WTC11 (cell line): ENCODE measurements at regions not wholly inside any gene's neighbourhood (a gene's known extent, or its start where the extent isn't known, plus 50 kb on each side); places are given as distances from the start of the nearest gene placed in this dataset.
"Not testable (repeated sequence)": the region's sequence is repeated elsewhere in the genome, so short reads cannot be mapped to it uniquely, and the experiment has no call there.

Experiments used
- ATAC-seq: fragments of 200-7000 bp; cut with Tn5 transposase; 2 replicates; pipeline ENCODE4 v1.10.0; 2021; ENCODE audit warnings: mild to moderate bottlenecking, moderate library complexity
- CTCF ChIA-PET: fragments of 300-600 bp; sonication (Branson Sonifier 250); formaldehyde crosslinking; loops from one replicate; lab custom pipeline; 2021; ENCODE audit warnings: antibody characterized with exemption; lab: Charles Lee
- POLR2A ChIA-PET: fragments of 350-600 bp; sonication (Branson Sonifier 250); formaldehyde crosslinking; loops from one replicate; lab custom pipeline; 2021; ENCODE audit warnings: antibody characterized with exemption; lab: Charles Lee
- DNase-seq: peaks from one replicate; pipeline ENCODE4 v3.0.0; 2021; ENCODE audit warnings: low spot score
- H3K27ac Mint-ChIP-seq: 2 replicates; pipeline ENCODE4 v1.8.0; 2021; ENCODE audit warnings: mixed read lengths
- H3K27me3 Mint-ChIP-seq: 2 replicates; pipeline ENCODE4 v1.8.0; 2021; ENCODE audit warnings: low read depth, mild to moderate bottlenecking, moderate library complexity, mixed read lengths
- H3K36me3 Mint-ChIP-seq: 2 replicates; pipeline ENCODE4 v1.8.0; 2021; ENCODE audit warnings: mixed read lengths
- H3K4me1 Mint-ChIP-seq: 2 replicates; pipeline ENCODE4 v1.8.0; 2022; ENCODE audit warnings: mixed read lengths
- H3K4me3 Mint-ChIP-seq: 2 replicates; pipeline ENCODE4 v1.8.0; 2021; ENCODE audit warnings: mild to moderate bottlenecking, moderate library complexity, mixed read lengths
- H3K9me3 Mint-ChIP-seq: 2 replicates; pipeline ENCODE4 v1.8.0; 2021; ENCODE audit warnings: mixed read lengths
- CDX4 ChIP-seq: fragments of 250-450 bp; sonication (Bioruptor Pico); IDR thresholded peaks from 2 replicates; pipeline ENCODE4 v1.9.0; 2021; ENCODE audit warnings: moderate library complexity, mild to moderate bottlenecking, inconsistent platforms, borderline replicate concordance
- E2F1 ChIP-seq: sonication (generic); formaldehyde crosslinking; IDR thresholded peaks from 2 replicates; pipeline ENCODE4 v1.8.0; 2022; ENCODE audit warnings: mild to moderate bottlenecking, missing genetic modification reagents
- GRHL2 ChIP-seq: fragments of 250-450 bp; sonication (Bioruptor Pico); IDR thresholded peaks from 2 replicates; pipeline ENCODE4 v1.8.0; 2022; ENCODE audit warnings: mild to moderate bottlenecking, moderate library complexity; ENCODE audit not compliant: insufficient replicate concordance, severe bottlenecking
- JAZF1 ChIP-seq: fragments of 250-450 bp; sonication (Bioruptor Pico); IDR thresholded peaks from 2 replicates; pipeline ENCODE4 v1.9.0; 2021; ENCODE audit warnings: moderate library complexity, mild to moderate bottlenecking, inconsistent platforms
- JUN ChIP-seq: sonication (generic); formaldehyde crosslinking; IDR thresholded peaks from 2 replicates; pipeline ENCODE4 v1.8.0; 2023; ENCODE audit warnings: mild to moderate bottlenecking, missing genetic modification reagents
- NR3C1 ChIP-seq: sonication (generic); formaldehyde crosslinking; conservative IDR thresholded peaks from 2 replicates; pipeline ENCODE4 v1.8.1; 2023; ENCODE audit warnings: low read depth, mild to moderate bottlenecking, missing genetic modification reagents
- TEAD1 ChIP-seq: sonication (generic); formaldehyde crosslinking; IDR thresholded peaks from 2 replicates; pipeline ENCODE4 v1.8.0; 2022; ENCODE audit warnings: mild to moderate bottlenecking, missing genetic modification reagents
- TEAD4 ChIP-seq: sonication (generic); formaldehyde crosslinking; IDR thresholded peaks from 2 replicates; pipeline ENCODE4 v1.8.0; 2022; ENCODE audit warnings: mild to moderate bottlenecking, missing genetic modification reagents
- ZNF281 ChIP-seq: sonication (generic); formaldehyde crosslinking; IDR thresholded peaks from 2 replicates; pipeline ENCODE4 v1.8.0; 2023; ENCODE audit warnings: mild to moderate bottlenecking, missing genetic modification reagents
- ZNF671 ChIP-seq: fragments of 250-450 bp; sonication (Bioruptor Pico); IDR thresholded peaks from 2 replicates; pipeline ENCODE4 v1.8.0; 2021; ENCODE audit warnings: mild to moderate bottlenecking
- TF ChIP-seq, protein P1 (sequence below): sonication (generic); formaldehyde crosslinking; IDR thresholded peaks from 2 replicates; pipeline ENCODE4 v1.8.0; 2022; ENCODE audit warnings: mild to moderate bottlenecking, missing genetic modification reagents
- TF ChIP-seq, protein P2 (sequence below): sonication (generic); formaldehyde crosslinking; IDR thresholded peaks from 2 replicates; pipeline ENCODE4 v1.8.1; 2022; ENCODE audit warnings: low read depth, missing genetic modification reagents, borderline replicate concordance
- TF ChIP-seq, protein P3 (sequence below): sonication (generic); formaldehyde crosslinking; IDR thresholded peaks from 2 replicates; pipeline ENCODE4 v1.8.1; 2023; ENCODE audit warnings: mild to moderate bottlenecking, moderate library complexity, missing genetic modification reagents
- TF ChIP-seq, protein P4 (sequence below): sonication (generic); formaldehyde crosslinking; IDR thresholded peaks from 2 replicates; pipeline ENCODE4 v1.8.1; 2023; ENCODE audit warnings: mild to moderate bottlenecking, missing genetic modification reagents

GRCh38 chr3:151591441-151591840 lies 130.6 kb upstream of the IGSF10 start (continued):
- TF ChIP-seq, protein P1, sequence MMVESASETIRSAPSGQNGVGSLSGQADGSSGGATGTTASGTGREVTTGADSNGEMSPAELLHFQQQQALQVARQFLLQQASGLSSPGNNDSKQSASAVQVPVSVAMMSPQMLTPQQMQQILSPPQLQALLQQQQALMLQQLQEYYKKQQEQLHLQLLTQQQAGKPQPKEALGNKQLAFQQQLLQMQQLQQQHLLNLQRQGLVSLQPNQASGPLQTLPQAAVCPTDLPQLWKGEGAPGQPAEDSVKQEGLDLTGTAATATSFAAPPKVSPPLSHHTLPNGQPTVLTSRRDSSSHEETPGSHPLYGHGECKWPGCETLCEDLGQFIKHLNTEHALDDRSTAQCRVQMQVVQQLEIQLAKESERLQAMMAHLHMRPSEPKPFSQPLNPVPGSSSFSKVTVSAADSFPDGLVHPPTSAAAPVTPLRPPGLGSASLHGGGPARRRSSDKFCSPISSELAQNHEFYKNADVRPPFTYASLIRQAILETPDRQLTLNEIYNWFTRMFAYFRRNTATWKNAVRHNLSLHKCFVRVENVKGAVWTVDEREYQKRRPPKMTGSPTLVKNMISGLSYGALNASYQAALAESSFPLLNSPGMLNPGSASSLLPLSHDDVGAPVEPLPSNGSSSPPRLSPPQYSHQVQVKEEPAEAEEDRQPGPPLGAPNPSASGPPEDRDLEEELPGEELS (CRISPR knock-in tag) = no peak
- TF ChIP-seq GRHL2 (CRISPR knock-in tag) = no peak
- TF ChIP-seq, all 79 proteins: peak for 0

DNA sequence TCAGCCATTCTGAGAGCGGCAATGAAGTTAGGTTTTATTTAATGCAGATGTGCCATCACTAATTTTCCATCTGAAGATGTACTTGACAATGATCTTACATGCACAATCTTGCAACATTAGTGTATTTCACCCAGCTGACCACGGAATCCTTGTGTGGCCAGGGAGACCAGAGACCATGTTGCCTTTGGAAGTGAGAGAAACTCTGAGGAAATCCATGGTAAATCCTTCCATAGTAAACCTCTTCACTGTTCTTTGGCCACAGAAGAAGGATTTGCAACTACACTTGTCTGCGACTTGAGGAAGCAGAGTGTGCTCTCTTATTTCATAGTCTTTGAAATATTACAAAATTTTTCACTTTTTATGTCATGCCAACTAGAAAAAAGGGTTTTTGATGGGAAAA lies 128.4 kb upstream of the IGSF10 start:
- Mint-ChIP-seq H3K4me3 (no peak overlapping the region), H3K9me3 (peaks cover 19% of the 10 kb centered on the region), H3K36me3 (peaks cover 16% of the 10 kb centered on the region), H3K27ac (no peak overlapping the region), H3K4me1 (peaks cover 35% of the 10 kb centered on the region), H3K27me3 (no peaks in the 10 kb centered on the region)
- ChIA-PET POLR2A (no interaction called here), CTCF (no interaction called here)
- no peak for DNase-seq
- ATAC-seq = peak; percentile 12; the same call in 1 of the 2 replicates
- no peak for TF ChIP-seq JUN (CRISPR knock-in tag)
- TF ChIP-seq NR3C1 (CRISPR knock-in tag) = no peak

DNA sequence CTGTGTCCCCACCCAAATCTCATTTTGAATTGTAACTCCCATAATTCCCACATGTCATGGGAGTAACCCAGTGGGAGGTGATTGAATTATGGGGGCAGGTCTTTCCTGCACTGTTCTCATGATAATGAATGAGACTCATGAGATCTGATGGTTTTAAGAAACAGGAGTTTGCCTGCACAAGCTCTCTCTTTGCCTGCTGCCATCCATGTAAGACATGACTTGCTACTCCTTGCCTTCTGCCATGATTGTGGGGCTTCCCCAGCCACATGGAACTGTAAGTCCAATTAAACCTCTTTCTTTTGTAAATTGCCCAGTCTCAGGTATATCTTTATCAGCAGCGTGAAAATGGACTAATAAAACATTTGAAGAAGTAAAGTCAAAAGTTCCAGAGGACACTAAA lies 126.8 kb upstream of the IGSF10 start:
- Mint-ChIP-seq H3K9me3 (peaks cover 19% of the 10 kb centered on the region), H3K36me3 (peaks cover 16% of the 10 kb centered on the region), H3K4me1 (peaks cover 36% of the 10 kb centered on the region)
- POLR2A ChIA-PET, ATAC-seq, H3K27ac Mint-ChIP-seq, DNase-seq, H3K4me3 Mint-ChIP-seq, CTCF ChIA-PET, H3K27me3 Mint-ChIP-seq: not testable (repeated sequence)

GRCh38 chr3:151584566-151584965 lies 123.7 kb upstream of the IGSF10 start:
- no peaks in the 10 kb centered on the region for H3K27me3 Mint-ChIP-seq
- H3K36me3 Mint-ChIP-seq = peaks cover 16% of the 10 kb centered on the region
- peak; percentile 60; the same call in 1 of the 2 replicates for ATAC-seq
- peaks cover 19% of the 10 kb centered on the region for H3K4me1 Mint-ChIP-seq
- DNase-seq = no peak
- no peak overlapping the region for H3K4me3 Mint-ChIP-seq
- H3K9me3 Mint-ChIP-seq = peaks cover 21% of the 10 kb centered on the region
- POLR2A ChIA-PET = interaction anchor here (0.9 kb wide), 1 partner anchor 29 kb away, joined by 3 read pairs; no protein-coding TSS in a partner anchor
- no peak overlapping the region for H3K27ac Mint-ChIP-seq
- CTCF ChIA-PET = no interaction called here
- TF ChIP-seq CDX4 = no peak
- TF ChIP-seq, protein P2, sequence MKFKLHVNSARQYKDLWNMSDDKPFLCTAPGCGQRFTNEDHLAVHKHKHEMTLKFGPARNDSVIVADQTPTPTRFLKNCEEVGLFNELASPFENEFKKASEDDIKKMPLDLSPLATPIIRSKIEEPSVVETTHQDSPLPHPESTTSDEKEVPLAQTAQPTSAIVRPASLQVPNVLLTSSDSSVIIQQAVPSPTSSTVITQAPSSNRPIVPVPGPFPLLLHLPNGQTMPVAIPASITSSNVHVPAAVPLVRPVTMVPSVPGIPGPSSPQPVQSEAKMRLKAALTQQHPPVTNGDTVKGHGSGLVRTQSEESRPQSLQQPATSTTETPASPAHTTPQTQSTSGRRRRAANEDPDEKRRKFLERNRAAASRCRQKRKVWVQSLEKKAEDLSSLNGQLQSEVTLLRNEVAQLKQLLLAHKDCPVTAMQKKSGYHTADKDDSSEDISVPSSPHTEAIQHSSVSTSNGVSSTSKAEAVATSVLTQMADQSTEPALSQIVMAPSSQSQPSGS = no peak
- TF ChIP-seq, protein P3, sequence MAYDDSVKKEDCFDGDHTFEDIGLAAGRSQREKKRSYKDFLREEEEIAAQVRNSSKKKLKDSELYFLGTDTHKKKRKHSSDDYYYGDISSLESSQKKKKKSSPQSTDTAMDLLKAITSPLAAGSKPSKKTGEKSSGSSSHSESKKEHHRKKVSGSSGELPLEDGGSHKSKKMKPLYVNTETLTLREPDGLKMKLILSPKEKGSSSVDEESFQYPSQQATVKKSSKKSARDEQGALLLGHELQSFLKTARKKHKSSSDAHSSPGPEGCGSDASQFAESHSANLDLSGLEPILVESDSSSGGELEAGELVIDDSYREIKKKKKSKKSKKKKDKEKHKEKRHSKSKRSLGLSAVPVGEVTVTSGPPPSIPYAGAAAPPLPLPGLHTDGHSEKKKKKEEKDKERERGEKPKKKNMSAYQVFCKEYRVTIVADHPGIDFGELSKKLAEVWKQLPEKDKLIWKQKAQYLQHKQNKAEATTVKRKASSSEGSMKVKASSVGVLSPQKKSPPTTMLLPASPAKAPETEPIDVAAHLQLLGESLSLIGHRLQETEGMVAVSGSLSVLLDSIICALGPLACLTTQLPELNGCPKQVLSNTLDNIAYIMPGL (CRISPR knock-in tag) = no peak
- TF ChIP-seq ZNF671 (CRISPR knock-in tag) = no peak
- no peak for TF ChIP-seq TEAD1 (CRISPR knock-in tag)
- TF ChIP-seq TEAD4 (CRISPR knock-in tag) = no peak
- TF ChIP-seq, protein P4, sequence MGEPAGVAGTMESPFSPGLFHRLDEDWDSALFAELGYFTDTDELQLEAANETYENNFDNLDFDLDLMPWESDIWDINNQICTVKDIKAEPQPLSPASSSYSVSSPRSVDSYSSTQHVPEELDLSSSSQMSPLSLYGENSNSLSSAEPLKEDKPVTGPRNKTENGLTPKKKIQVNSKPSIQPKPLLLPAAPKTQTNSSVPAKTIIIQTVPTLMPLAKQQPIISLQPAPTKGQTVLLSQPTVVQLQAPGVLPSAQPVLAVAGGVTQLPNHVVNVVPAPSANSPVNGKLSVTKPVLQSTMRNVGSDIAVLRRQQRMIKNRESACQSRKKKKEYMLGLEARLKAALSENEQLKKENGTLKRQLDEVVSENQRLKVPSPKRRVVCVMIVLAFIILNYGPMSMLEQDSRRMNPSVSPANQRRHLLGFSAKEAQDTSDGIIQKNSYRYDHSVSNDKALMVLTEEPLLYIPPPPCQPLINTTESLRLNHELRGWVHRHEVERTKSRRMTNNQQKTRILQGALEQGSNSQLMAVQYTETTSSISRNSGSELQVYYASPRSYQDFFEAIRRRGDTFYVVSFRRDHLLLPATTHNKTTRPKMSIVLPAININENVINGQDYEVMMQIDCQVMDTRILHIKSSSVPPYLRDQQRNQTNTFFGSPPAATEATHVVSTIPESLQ (CRISPR knock-in tag) = no peak
- no peak for TF ChIP-seq ZNF281
- TF ChIP-seq JAZF1 = no peak
- TF ChIP-seq E2F1 = no peak
